A549 (cell line): ENCODE measurements at regions not wholly inside any gene's neighbourhood (a gene's known extent, or its start where the extent isn't known, plus 50 kb on each side); places are given as distances from the start of the nearest gene placed in this dataset.

Experiments
- ATAC-seq, 2 experiments: fragments of 200-7000 bp in 1 of 2; fragments of >200 bp in 1 of 2; cut with Nextera tagmentation in 1 of 2; cut with Tn5 transposase in 1 of 2; 3 replicates each; pipeline versions ENCODE4 v1.8.0 to v1.9.1; 2018 to 2020; ENCODE audit warnings: mild to moderate bottlenecking in 1 of 2, moderate library complexity in 1 of 2
- CTCF ChIA-PET: fragments of 300-600 bp; sonication (Branson Sonifier 250); formaldehyde crosslinking; extraction: SDS; loops from one replicate; lab custom pipeline; 2021; ENCODE audit warnings: antibody characterized with exemption, inconsistent platforms; lab: Yijun Ruan, JAX
- POLR2A ChIA-PET: fragments of 350-600 bp; formaldehyde crosslinking; extraction: SDS; loops from one replicate; lab custom pipeline; 2021; ENCODE audit warnings: antibody characterized with exemption, inconsistent platforms; lab: Yijun Ruan, JAX
- DNase-seq, 2 experiments: peaks; one replicate each; pipeline versions ENCODE4 v3.0.0 to v3.0.0-alpha.2; 2011 to 2016; ENCODE audit warnings: low read depth in 1 of 2, low spot score in 1 of 2
- FAIRE-seq: peaks from 2 replicates; lab custom pipeline; 2011; peaks lifted over from hg19 to GRCh38; lab: Jason Lieb, UNC
- H3K27ac ChIP-seq, 2 experiments: fragments of >200 bp; sonication (Bioruptor Twin); formaldehyde crosslinking; 3 replicates each; pipeline ENCODE4 v1.5.1; 2016 to 2017
- H3K4me1 ChIP-seq: fragments of >200 bp; sonication (Bioruptor Twin); formaldehyde crosslinking; 3 replicates; pipeline ENCODE4 v1.6.1; 2016
- H3K4me2 ChIP-seq: fragments of >200 bp; sonication (Bioruptor Twin); formaldehyde crosslinking; 3 replicates; pipeline ENCODE4 v1.6.1; 2016
- H3K4me3 ChIP-seq: fragments of >200 bp; sonication (Bioruptor Twin); formaldehyde crosslinking; 3 replicates; pipeline ENCODE4 v1.5.1; 2016
- H3K9me3 ChIP-seq: fragments of >200 bp; sonication (Bioruptor Twin); formaldehyde crosslinking; 3 replicates; pipeline ENCODE4 v1.6.1; 2016
- CBX8 ChIP-seq: fragments of 200-600 bp; sonication (generic); IDR thresholded peaks from 2 replicates; pipeline ENCODE4 v1.6.1; 2016
- CEBPB ChIP-seq, 2 experiments: fragments of >200 bp in 1 of 2; sonication (Bioruptor Twin) in 1 of 2; formaldehyde crosslinking in 1 of 2; IDR thresholded peaks; 2 replicates each; pipeline ENCODE4 v1.6.1; 2012 to 2016
- CHD4 ChIP-seq: fragments of 200-600 bp; sonication (generic); IDR thresholded peaks from 2 replicates; pipeline ENCODE4 v1.6.1; 2016; ENCODE audit warnings: antibody characterized with exemption, mild to moderate bottlenecking, borderline replicate concordance
- EHF ChIP-seq: fragments of 250-450 bp; sonication (Bioruptor Pico); IDR thresholded peaks from 2 replicates; pipeline ENCODE4 v1.5.0; 2020; ENCODE audit warnings: mild to moderate bottlenecking
- ESRRA ChIP-seq: fragments of 150-350 bp; IDR thresholded peaks from 2 replicates; pipeline ENCODE4 v1.6.1; 2014; ENCODE audit warnings: mild to moderate bottlenecking, low read length, borderline replicate concordance
- HDAC2 ChIP-seq: fragments of 200-600 bp; sonication (generic); IDR thresholded peaks from 2 replicates; pipeline ENCODE4 v1.6.1; 2016
- HEYL ChIP-seq: fragments of 250-450 bp; sonication (Bioruptor Pico); IDR thresholded peaks from 2 replicates; pipeline ENCODE4 v1.8.0; 2021; ENCODE audit warnings: mild to moderate bottlenecking, moderate library complexity
- HOXA7 ChIP-seq: fragments of 250-450 bp; sonication (Bioruptor Pico); IDR thresholded peaks from 2 replicates; pipeline ENCODE4 v1.5.0; 2020; ENCODE audit warnings: mild to moderate bottlenecking, moderate library complexity
- JUN ChIP-seq, 2 experiments: fragments of >200 bp; sonication (Bioruptor Twin); formaldehyde crosslinking; IDR thresholded peaks; 2 replicates in 1 of 2; 3 replicates in 1 of 2; pipeline ENCODE4 v1.6.1; 2016 to 2017
- KDM5A ChIP-seq: fragments of 200-600 bp; sonication (generic); IDR thresholded peaks from 2 replicates; pipeline ENCODE4 v1.6.1; 2016; ENCODE audit warnings: antibody characterized with exemption, mild to moderate bottlenecking
- MAX ChIP-seq: IDR thresholded peaks from 2 replicates; pipeline ENCODE4 v1.6.1; 2012
- NFE2L2 ChIP-seq: fragments of 150-350 bp; conservative IDR thresholded peaks from 2 replicates; pipeline ENCODE4 v1.6.1; 2014; ENCODE audit warnings: low read length
- NR3C1 ChIP-seq: fragments of >200 bp; sonication (Bioruptor Twin); formaldehyde crosslinking; IDR thresholded peaks from 3 replicates; pipeline ENCODE4 v1.6.1; 2017
- PHF8 ChIP-seq: fragments of 200-600 bp; sonication (generic); IDR thresholded peaks from 2 replicates; pipeline ENCODE4 v1.6.1; 2016; ENCODE audit warnings: low read depth, mild to moderate bottlenecking, antibody characterized with exemption, moderate library complexity, borderline replicate concordance
- POLR2AphosphoS2 ChIP-seq: conservative IDR thresholded peaks from 2 replicates; pipeline ENCODE4 v1.6.1; 2012; ENCODE audit warnings: low read length, improper control_type of control experiment, inconsistent platforms
- RAD21 ChIP-seq, 2 experiments: fragments of >200 bp in 1 of 2; sonication (Bioruptor Twin) in 1 of 2; formaldehyde crosslinking in 1 of 2; IDR thresholded peaks in 1 of 2; conservative IDR thresholded peaks in 1 of 2; 2 replicates in 1 of 2; 3 replicates in 1 of 2; pipeline ENCODE4 v1.6.1; 2012 to 2018; ENCODE audit warnings: inconsistent platforms in 1 of 2
- RCOR1 ChIP-seq: fragments of 150-350 bp; IDR thresholded peaks from 2 replicates; pipeline ENCODE4 v1.6.1; 2014; ENCODE audit warnings: antibody characterized with exemption, low read length, low read depth
- RFX5 ChIP-seq: fragments of 450-650 bp; IDR thresholded peaks from 2 replicates; pipeline ENCODE4 v1.7.1; 2014; ENCODE audit warnings: antibody characterized with exemption, mild to moderate bottlenecking, moderate library complexity
- SREBF2 ChIP-seq: fragments of 450-650 bp; IDR thresholded peaks from 2 replicates; pipeline ENCODE4 v1.6.1; 2014; ENCODE audit warnings: mild to moderate bottlenecking, moderate library complexity
- TFCP2L1 ChIP-seq: fragments of 250-450 bp; sonication (Bioruptor Pico); IDR thresholded peaks from 2 replicates; pipeline ENCODE4 v1.5.0; 2021; ENCODE audit warnings: mild to moderate bottlenecking
- ZC3H11A ChIP-seq: fragments of 450-650 bp; IDR thresholded peaks from 2 replicates; pipeline ENCODE4 v1.6.1; 2014; ENCODE audit warnings: antibody characterized with exemption, mild to moderate bottlenecking
- ZFP36 ChIP-seq: fragments of 450-650 bp; IDR thresholded peaks from 2 replicates; pipeline ENCODE4 v1.6.1; 2014; ENCODE audit warnings: borderline replicate concordance; ENCODE audit not compliant: partially characterized antibody
- WGBS: methylation state at CpG from one replicate; pipeline ENCODE4 v1.1.6; 2017; ENCODE audit errors: missing lambda C conversion rate; 5-methylcytosine and 5-hydroxymethylcytosine counted together
- TF ChIP-seq, protein P1 (sequence below): fragments of 250-450 bp; sonication (Bioruptor Pico); IDR thresholded peaks from 2 replicates; pipeline ENCODE4 v1.5.0; 2021; ENCODE audit warnings: mild to moderate bottlenecking, moderate library complexity, borderline replicate concordance
- TF ChIP-seq, protein P2 (sequence below): fragments of >200 bp; sonication (Bioruptor Twin); formaldehyde crosslinking; IDR thresholded peaks from 3 replicates; pipeline ENCODE4 v1.5.1; 2016

GRCh38 chr4:45284400-45285085 is 558.2 kb upstream of the GNPDA2 start:
- POLR2A ChIA-PET = no interaction called here
- H3K9me3 ChIP-seq = no peaks in the 10 kb centered on the region

GRCh38 chr4:45283352-45283751 is 557.0 kb upstream of the GNPDA2 start:
- no peak overlapping the region for H3K4me2 ChIP-seq
- ATAC-seq = no peak
- TF ChIP-seq ZC3H11A (no peak), ZFP36 (no peak), CHD4 (no peak), RAD21 (conservative IDR thresholded peaks at IDR 0.05 in 1 of 2, IDR thresholded peaks at IDR 0.05 in 1 of 2) (no peak), TFCP2L1 (CRISPR knock-in tag) (no peak), EHF (CRISPR knock-in tag) (no peak), HOXA7 (no peak), RFX5 (no peak), RCOR1 (no peak), MAX (no peak)
- 0% methylated on average over 3 of the region's 7 CpGs for WGBS
- no peaks in the 10 kb centered on the region for H3K4me1 ChIP-seq
- CTCF ChIA-PET = no interaction called here
- H3K4me3 ChIP-seq = no peak overlapping the region
- H3K27ac ChIP-seq = no peak overlapping the region
- FAIRE-seq = no peak
- POLR2A ChIA-PET = no interaction called here
- H3K9me3 ChIP-seq = no peaks in the 10 kb centered on the region
- DNase-seq = no peak

More at GRCh38 chr4:45284400-45285085, 558.2 kb upstream of the GNPDA2 start:
- DNase-seq (no peak), ATAC-seq (no peak), FAIRE-seq (no peak)
- Histone ChIP-seq H3K27ac (no peak overlapping the region), H3K4me3 (no peak overlapping the region), H3K4me1 (no peaks in the 10 kb centered on the region), H3K4me2 (no peak overlapping the region)
- TF ChIP-seq, protein P1, sequence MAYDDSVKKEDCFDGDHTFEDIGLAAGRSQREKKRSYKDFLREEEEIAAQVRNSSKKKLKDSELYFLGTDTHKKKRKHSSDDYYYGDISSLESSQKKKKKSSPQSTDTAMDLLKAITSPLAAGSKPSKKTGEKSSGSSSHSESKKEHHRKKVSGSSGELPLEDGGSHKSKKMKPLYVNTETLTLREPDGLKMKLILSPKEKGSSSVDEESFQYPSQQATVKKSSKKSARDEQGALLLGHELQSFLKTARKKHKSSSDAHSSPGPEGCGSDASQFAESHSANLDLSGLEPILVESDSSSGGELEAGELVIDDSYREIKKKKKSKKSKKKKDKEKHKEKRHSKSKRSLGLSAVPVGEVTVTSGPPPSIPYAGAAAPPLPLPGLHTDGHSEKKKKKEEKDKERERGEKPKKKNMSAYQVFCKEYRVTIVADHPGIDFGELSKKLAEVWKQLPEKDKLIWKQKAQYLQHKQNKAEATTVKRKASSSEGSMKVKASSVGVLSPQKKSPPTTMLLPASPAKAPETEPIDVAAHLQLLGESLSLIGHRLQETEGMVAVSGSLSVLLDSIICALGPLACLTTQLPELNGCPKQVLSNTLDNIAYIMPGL (CRISPR knock-in tag) = no peak
- no peak for TF ChIP-seq JUN (IDR thresholded peaks at IDR 0.05)
- TF ChIP-seq ZFP36 = no peak
- no peak for TF ChIP-seq NFE2L2
- TF ChIP-seq NR3C1 = no peak
- TF ChIP-seq SREBF2 = no peak
- TF ChIP-seq RAD21 (conservative IDR thresholded peaks at IDR 0.05 in 1 of 2, IDR thresholded peaks at IDR 0.05 in 1 of 2) = no peak
- TF ChIP-seq HEYL = no peak
- no peak for TF ChIP-seq POLR2AphosphoS2
- no peak for TF ChIP-seq MAX
- 46% methylated on average over 3 of the region's 14 CpGs for WGBS
- CTCF ChIA-PET = no interaction called here

GRCh38 chr4:45280121-45280520 is 553.8 kb upstream of the GNPDA2 start:
- no peaks in the 10 kb centered on the region for H3K4me1 ChIP-seq
- POLR2A ChIA-PET = no interaction called here
- H3K9me3 ChIP-seq = no peaks in the 10 kb centered on the region
- no peak for DNase-seq
- no peak overlapping the region for H3K4me3 ChIP-seq
- WGBS = 7% methylated on average over 1 of the region's 1 CpG
- H3K4me2 ChIP-seq = no peak overlapping the region
- no peak overlapping the region for H3K27ac ChIP-seq
- FAIRE-seq = no peak
- TF ChIP-seq CBX8 (no peak), ZFP36 (no peak), CEBPB (IDR thresholded peaks at IDR 0.05) (no peak), HDAC2 (no peak), HOXA7 (no peak), MAX (no peak), TFCP2L1 (CRISPR knock-in tag) (no peak), KDM5A (no peak), PHF8 (no peak), ESRRA (no peak)
- TF ChIP-seq, protein P2, sequence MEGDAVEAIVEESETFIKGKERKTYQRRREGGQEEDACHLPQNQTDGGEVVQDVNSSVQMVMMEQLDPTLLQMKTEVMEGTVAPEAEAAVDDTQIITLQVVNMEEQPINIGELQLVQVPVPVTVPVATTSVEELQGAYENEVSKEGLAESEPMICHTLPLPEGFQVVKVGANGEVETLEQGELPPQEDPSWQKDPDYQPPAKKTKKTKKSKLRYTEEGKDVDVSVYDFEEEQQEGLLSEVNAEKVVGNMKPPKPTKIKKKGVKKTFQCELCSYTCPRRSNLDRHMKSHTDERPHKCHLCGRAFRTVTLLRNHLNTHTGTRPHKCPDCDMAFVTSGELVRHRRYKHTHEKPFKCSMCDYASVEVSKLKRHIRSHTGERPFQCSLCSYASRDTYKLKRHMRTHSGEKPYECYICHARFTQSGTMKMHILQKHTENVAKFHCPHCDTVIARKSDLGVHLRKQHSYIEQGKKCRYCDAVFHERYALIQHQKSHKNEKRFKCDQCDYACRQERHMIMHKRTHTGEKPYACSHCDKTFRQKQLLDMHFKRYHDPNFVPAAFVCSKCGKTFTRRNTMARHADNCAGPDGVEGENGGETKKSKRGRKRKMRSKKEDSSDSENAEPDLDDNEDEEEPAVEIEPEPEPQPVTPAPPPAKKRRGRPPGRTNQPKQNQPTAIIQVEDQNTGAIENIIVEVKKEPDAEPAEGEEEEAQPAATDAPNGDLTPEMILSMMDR = no peak
- TF ChIP-seq, all 56 proteins: peak for 0
- ATAC-seq = no peak
- CTCF ChIA-PET = no interaction called here
